ENCODE measurements at regions not wholly inside any gene's neighbourhood (a gene's known extent, or its start where the extent isn't known, plus 50 kb on each side); places are given as distances from the start of the nearest gene placed in this dataset.

DNA sequence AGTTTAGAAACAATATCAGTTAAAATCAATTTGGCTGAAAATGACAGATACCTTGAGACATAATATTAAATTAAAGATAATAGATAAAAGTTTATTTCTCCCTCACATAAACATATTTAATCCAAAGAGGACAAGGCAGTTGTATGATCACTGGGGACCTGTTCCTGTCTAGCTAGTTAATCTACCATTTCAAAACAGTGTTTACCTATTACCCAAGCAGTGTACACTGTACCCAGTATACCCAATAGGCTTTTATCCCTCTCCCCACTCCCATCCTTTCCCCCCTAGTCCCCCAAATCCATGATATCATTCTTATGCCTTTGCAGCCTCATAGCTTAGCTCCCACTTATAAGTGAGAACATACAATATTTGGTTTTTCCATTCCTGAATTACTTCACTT, 229.7 kb upstream of the LARGE1 start:
- DNase-seq (ENCODE audit: low read depth in 2 of 2): no peak

DNA sequence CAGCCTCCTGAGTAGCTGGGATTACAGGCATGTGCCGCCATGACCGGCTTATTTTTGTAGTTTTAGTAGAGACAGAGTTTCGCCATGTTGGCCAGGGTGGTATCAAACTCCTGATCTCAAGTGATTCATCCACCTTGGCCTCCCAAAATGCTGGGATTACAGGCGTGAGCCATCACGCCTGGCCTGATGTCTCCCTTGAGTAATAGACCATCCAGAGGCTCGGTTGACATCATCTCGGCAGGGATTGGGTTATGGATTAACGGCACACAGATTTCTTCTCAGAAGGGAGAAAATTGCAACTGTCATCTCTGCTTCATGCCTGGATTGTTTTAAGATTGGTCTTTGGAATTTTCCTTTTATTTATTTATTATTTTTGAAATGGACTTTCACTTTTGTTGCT, 239.2 kb upstream of the LARGE1 start:
- DNase-seq (ENCODE audit: low read depth in 2 of 2): no peak

- no peak for DNase-seq (ENCODE audit: low read depth in 2 of 2)
These were observed 240.0 kb upstream of the LARGE1 start for GRCh38 chr22:34160141-34160783.

GRCh38 chr22:34161431-34162123, 241.3 kb upstream of the LARGE1 start:
- DNase-seq (ENCODE audit: low read depth in 2 of 2): no peak

DNA sequence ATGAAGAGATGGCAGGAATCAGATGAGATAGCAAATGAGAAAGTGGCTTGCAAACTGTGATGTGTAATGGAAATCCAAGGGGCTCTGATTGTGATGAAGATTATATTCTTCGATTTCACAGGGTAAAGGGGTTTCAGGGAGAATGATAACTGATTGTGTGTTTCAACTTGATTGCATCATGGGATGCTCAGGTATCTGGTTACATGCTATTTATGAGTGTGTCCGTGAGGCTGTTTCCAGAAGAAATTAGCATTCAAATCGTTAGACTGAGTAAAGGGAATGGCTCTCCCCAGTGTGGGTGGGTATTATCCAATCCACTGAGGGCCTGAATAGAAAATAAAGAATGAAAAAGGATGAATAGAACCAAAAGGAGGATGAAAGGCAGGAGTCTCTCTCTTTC, 278.7 kb upstream of the LARGE1 start:
- DNase-seq (ENCODE audit: low read depth in 2 of 2): no peak

GRCh38 chr22:34210301-34210700, 290.0 kb upstream of the LARGE1 start:
- DNase-seq (ENCODE audit: low read depth in 2 of 2): no peak

- no peak for DNase-seq (ENCODE audit: low read depth in 2 of 2)
These were observed 294.1 kb upstream of the LARGE1 start for GRCh38 chr22:34214372-34214771.

DNA sequence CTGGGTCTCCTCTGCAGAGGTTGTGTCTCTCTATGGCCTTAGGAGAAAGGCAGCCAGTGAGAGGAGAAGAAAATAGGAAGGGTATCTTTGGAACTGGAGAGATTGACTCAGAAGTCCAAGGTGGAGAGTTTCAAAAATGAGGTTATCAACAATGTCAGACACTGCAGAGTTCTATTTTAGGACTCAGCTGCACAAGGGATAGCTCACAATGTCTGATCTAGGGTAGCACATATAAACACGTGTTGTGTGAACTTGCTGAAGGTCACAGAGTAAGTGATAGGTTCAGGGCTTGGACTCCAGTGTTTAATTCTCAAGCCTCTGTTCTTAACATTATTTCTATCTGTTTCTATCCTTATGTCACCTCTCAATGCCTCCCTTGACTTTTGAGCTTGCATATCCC, 305.0 kb upstream of the LARGE1 start:
- DNase-seq (ENCODE audit: low read depth in 2 of 2): no peak

GRCh38 chr22:34236527-34236926, 316.3 kb upstream of the LARGE1 start:
- no peak for DNase-seq (ENCODE audit: low read depth in 2 of 2)

DNA sequence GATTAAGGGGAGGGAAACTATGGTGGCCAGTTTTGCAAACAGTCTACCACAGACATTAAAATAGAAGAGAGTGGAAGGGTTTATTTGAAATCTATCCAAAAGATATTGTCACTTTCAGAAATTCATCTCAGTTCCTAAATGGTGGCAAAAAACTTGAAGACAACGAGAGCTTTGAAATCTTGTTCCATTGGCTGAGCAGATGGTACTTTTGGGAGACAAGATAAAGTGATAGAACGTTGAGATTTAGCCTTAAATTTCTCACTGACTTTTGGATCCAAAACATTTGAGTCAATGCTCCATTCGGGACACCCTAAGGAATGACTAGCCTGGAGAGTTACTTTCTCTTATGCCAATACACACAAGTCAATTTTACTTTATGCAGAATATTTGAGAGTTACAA, 319.1 kb upstream of the LARGE1 start:
- DNase-seq (ENCODE audit: low read depth in 2 of 2): no peak

GRCh38 chr22:34243023-34243422, 322.7 kb upstream of the LARGE1 start:
- DNase-seq (ENCODE audit: low read depth in 2 of 2): no peak

- no peak for DNase-seq (ENCODE audit: low read depth in 2 of 2)
These were observed 334.8 kb upstream of the LARGE1 start for GRCh38 chr22:34255042-34255441.

GRCh38 chr22:34278121-34278520, 357.8 kb upstream of the LARGE1 start:
- no peak for DNase-seq (ENCODE audit: low read depth in 2 of 2)

DNA sequence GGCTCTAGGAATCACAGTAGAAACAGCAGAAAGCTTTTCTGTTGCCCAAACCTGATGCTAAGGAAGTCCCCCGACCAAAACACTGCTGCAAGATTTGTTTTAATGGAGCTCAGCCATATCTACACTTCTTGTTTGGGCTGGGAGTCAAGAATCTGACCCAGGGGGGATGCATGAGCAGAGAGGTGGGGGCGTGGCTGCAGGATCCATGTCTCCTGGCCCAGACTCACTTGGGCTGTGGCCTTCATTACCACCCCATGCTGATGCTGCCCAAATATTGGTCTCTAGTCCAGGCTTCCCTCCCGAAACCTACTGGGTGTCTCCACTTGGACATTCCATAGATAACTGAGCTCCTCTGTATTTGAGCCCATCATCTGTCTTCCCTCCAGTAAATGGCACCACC, 361.5 kb upstream of the LARGE1 start:
- DNase-seq (ENCODE audit: low read depth in 2 of 2): no peak

DNA sequence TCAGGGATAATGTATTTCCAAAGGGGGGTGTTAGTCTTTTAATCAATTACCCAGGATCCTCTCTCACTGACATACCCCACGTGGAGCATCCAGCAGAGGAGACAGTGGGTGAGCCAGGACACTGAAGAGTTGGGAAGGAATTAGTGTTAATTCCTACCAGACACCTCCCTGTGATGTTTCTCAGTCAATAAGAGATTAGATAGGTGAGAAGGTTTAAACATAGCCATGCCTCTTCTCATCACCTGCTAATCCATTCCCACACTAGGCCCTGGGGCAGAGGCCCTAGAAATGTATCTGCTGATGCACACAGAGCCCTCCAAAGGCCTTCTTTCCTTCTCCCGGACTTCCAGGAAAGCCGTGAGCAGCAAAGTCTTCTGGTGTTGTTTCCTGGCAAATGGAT, 363.6 kb upstream of the LARGE1 start:
- no peak for DNase-seq (ENCODE audit: low read depth in 2 of 2)

DNA sequence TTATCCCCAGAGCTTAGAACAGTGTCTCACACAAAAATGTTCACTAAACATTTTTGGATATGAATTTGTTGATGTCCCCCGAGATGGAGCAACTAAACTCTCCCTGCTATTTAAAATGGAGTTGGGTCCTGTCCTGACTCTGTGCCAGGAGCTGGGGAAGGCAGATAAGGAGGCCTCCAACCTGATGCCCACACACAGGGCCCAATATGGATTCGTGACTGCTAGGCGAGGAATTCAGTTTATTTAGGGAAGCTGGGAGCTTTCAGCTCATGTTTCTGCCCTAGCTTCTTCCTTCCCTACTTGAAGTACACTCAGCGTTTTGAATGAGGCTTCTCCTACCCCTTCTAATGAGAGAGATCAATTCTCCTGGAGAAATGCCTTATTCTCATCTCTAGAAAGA, 373.0 kb upstream of the LARGE1 start:
- DNase-seq (ENCODE audit: low read depth in 2 of 2): no peak

GRCh38 chr22:34294476-34294875, 374.2 kb upstream of the LARGE1 start:
- DNase-seq (ENCODE audit: low read depth in 2 of 2): no peak

- DNase-seq (ENCODE audit: low read depth in 2 of 2): no peak
These were observed 374.7 kb upstream of the LARGE1 start for GRCh38 chr22:34294986-34295385.

- no peak for DNase-seq (ENCODE audit: low read depth in 2 of 2)
These were observed 376.2 kb upstream of the LARGE1 start for GRCh38 chr22:34296461-34296860.

- no peak for DNase-seq (ENCODE audit: low read depth in 2 of 2)
These were observed 377.4 kb upstream of the LARGE1 start for GRCh38 chr22:34297536-34298120.

GRCh38 chr22:34299496-34299895, 379.2 kb upstream of the LARGE1 start:
- no peak for DNase-seq (ENCODE audit: low read depth in 2 of 2)

DNA sequence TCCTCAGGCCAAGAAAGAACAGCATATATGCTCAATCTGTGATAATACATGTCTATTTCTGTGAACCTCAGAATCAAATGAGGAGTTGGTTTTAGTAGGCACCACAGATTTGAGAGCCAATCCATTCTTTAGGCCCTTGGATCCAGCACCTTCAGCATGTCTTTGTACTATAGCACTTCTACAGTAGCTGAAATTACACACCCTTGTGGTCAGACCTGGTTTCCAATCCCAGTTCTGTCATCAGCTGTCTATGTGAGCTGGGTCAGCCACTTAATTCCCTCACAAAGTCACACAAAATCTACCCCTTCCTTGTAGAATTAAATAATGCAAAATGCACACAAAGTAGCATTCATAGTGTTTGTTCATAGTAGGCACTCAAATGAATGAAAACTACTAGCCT, 381.3 kb upstream of the LARGE1 start:
- no peak for DNase-seq (ENCODE audit: low read depth in 2 of 2)

GRCh38 chr22:34303656-34304055, 383.4 kb upstream of the LARGE1 start:
- DNase-seq (ENCODE audit: low read depth in 2 of 2): no peak

Data from stimulated activated CD4-positive, alpha-beta T cell treated with anti-CD3 and anti-CD28 coated beads, Interleukin-4, amount 100 ng/mL, for 48 hours (primary cell).